Fibroblast of lung (primary cell): ENCODE measurements at regions not wholly inside any gene's neighbourhood (a gene's known extent, or its start where the extent isn't known, plus 50 kb on each side); places are given as distances from the start of the nearest gene placed in this dataset.

Experiments
- EZH2 ChIP-seq: IDR thresholded peaks from 2 replicates; pipeline ENCODE4 v1.5.1; 2012; ENCODE audit warnings: low read length, control low read depth, mild to moderate bottlenecking; ENCODE audit errors: missing control alignments
- TF ChIP-seq, protein P1 (sequence below), 2 donors: IDR thresholded peaks in 1 of 2; conservative IDR thresholded peaks in 1 of 2; 1 replicate in 1 of 2; 2 replicates in 1 of 2; pipeline ENCODE4 v1.5.1; 2011 to 2012; ENCODE audit warnings: low read length in 2 of 2, control low read depth in 1 of 2, inconsistent platforms in 1 of 2, low read depth in 1 of 2, mild to moderate bottlenecking in 1 of 2

DNA sequence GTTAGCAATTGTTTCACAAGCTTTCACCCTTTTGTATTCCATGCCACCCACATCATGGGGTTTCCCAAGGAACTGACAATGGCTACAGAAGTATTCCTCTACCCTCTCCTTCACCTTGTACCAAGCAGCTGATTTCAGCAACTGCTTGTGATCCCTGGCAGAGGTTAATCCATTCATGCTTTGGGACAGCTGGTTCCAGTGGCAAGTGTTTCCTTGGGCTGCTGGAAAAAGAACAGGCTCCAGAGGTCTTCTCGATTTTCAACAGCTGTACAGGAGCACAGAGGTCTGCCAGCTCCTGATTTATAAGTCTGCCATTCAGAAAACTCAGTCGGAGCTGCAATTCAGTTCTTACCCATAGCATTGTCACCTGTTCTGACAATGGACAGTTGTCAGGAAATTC lies 239.2 kb upstream of the CWC22 start:
- TF ChIP-seq, protein P1, sequence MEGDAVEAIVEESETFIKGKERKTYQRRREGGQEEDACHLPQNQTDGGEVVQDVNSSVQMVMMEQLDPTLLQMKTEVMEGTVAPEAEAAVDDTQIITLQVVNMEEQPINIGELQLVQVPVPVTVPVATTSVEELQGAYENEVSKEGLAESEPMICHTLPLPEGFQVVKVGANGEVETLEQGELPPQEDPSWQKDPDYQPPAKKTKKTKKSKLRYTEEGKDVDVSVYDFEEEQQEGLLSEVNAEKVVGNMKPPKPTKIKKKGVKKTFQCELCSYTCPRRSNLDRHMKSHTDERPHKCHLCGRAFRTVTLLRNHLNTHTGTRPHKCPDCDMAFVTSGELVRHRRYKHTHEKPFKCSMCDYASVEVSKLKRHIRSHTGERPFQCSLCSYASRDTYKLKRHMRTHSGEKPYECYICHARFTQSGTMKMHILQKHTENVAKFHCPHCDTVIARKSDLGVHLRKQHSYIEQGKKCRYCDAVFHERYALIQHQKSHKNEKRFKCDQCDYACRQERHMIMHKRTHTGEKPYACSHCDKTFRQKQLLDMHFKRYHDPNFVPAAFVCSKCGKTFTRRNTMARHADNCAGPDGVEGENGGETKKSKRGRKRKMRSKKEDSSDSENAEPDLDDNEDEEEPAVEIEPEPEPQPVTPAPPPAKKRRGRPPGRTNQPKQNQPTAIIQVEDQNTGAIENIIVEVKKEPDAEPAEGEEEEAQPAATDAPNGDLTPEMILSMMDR (conservative IDR thresholded peaks at IDR 0.05 in 1 of 2, IDR thresholded peaks at IDR 0.05 in 1 of 2; ENCODE audit: low read depth in 1 of 2, low read length in 2 of 2): no peak
- no peak for TF ChIP-seq EZH2
